ENCODE measurements at regions not wholly inside any gene's neighbourhood (a gene's known extent, or its start where the extent isn't known, plus 50 kb on each side); places are given as distances from the start of the nearest gene placed in this dataset.

DNA sequence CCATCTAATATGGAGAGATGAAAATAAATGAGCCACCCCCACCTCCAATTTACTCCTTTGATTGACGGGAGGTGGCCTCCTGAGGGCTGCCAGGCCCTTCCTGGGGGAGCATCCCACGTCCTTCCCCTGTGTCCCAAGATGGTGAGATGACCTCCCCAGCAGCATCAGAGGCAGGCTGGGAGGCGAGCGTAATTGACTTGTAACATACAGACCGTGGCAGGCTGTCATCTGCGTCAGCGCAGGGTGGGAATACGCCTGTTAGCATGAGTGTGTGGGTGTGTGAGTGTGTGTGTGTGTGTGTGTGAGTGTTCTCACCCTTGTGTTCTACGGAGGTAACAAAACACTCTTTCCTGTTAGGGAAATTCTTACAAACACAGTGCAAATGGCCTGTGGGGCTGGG lies 156.9 kb upstream of the CIBAR2 start:
- TF ChIP-seq, protein P1, sequence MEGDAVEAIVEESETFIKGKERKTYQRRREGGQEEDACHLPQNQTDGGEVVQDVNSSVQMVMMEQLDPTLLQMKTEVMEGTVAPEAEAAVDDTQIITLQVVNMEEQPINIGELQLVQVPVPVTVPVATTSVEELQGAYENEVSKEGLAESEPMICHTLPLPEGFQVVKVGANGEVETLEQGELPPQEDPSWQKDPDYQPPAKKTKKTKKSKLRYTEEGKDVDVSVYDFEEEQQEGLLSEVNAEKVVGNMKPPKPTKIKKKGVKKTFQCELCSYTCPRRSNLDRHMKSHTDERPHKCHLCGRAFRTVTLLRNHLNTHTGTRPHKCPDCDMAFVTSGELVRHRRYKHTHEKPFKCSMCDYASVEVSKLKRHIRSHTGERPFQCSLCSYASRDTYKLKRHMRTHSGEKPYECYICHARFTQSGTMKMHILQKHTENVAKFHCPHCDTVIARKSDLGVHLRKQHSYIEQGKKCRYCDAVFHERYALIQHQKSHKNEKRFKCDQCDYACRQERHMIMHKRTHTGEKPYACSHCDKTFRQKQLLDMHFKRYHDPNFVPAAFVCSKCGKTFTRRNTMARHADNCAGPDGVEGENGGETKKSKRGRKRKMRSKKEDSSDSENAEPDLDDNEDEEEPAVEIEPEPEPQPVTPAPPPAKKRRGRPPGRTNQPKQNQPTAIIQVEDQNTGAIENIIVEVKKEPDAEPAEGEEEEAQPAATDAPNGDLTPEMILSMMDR (conservative IDR thresholded peaks at IDR 0.05) = no peak
- TF ChIP-seq ZFX (IDR thresholded peaks at IDR 0.05) = no peak

Measured in C4-2B (cell line).